HCT116 (cell line): ENCODE measurements at regions not wholly inside any gene's neighbourhood (a gene's known extent, or its start where the extent isn't known, plus 50 kb on each side); places are given as distances from the start of the nearest gene placed in this dataset.

Experiments used
- ATAC-seq: fragments of 200-7000 bp; cut with Tn5 transposase; 2 replicates; pipeline ENCODE4 v1.9.1; 2020; ENCODE audit warnings: mild to moderate bottlenecking, moderate library complexity
- BruUV-seq: library from RNA; stranded (reverse); fragments of 400-500 nt; replicated peaks from 2 replicates; lab custom pipeline; 2021; lab: Mats Ljungman, UMichigan
- CTCF ChIA-PET: fragments of 300-600 bp; sonication (Branson Sonifier 250); formaldehyde crosslinking; loops from one replicate; lab custom pipeline; 2021; ENCODE audit warnings: antibody characterized with exemption; lab: Charles Lee
- POLR2A ChIA-PET: fragments of 300-600, 350-600 bp; sonication (Branson Sonifier 250); formaldehyde crosslinking; loops from one replicate; lab custom pipeline; 2021; ENCODE audit warnings: antibody characterized with exemption; lab: Charles Lee
- RAD21 ChIA-PET, 2 experiments: fragments of 300-600 bp; sonication (Branson Sonifier 250); formaldehyde crosslinking; loops; one replicate each; lab custom pipeline; 2023; ENCODE audit warnings: low total read pairs in 2 of 2; ENCODE audit not compliant: uncharacterized antibody in 2 of 2, unreplicated experiment in 2 of 2, low non-redundant PET in 1 of 2; lab: Charles Lee
- DNase-seq: peaks from one replicate; pipeline ENCODE4 v3.0.0-alpha.2; 2010; ENCODE audit warnings: low read depth, low spot score
- H2AFZ ChIP-seq: fragments of 200-600 bp; shearing (Covaris generic), sonication (generic); 2 replicates; pipeline ENCODE4 v1.6.1; 2017; ENCODE audit warnings: low read depth, mixed run types, mixed read lengths, antibody characterized with exemption, low read length; ENCODE audit not compliant: poor library complexity, severe bottlenecking
- H3K27ac ChIP-seq: 2 replicates; pipeline ENCODE4 v1.5.1; 2012; ENCODE audit warnings: low read depth, low read length
- H3K27me3 ChIP-seq: fragments of 200-600 bp; sonication (generic); 2 replicates; pipeline ENCODE4 v1.6.1; 2016; ENCODE audit warnings: mixed run types, low read length, mixed read lengths; ENCODE audit not compliant: insufficient read depth
- H3K36me3 ChIP-seq, 2 experiments: fragments of 200-500 bp in 1 of 2; fragments of 200-600 bp in 1 of 2; sonication (Bioruptor generic) in 1 of 2; sonication (generic) in 1 of 2; 2 replicates each; pipeline versions ENCODE4 v1.5.1 to v1.6.1; 2014 to 2016; ENCODE audit warnings: low read length in 2 of 2, inconsistent platforms in 1 of 2, mixed read lengths in 1 of 2, mixed run types in 1 of 2; ENCODE audit not compliant: insufficient read depth in 2 of 2, control insufficient read depth in 1 of 2
- H3K4me1 ChIP-seq, 2 experiments: fragments of 200-600 bp in 1 of 2; sonication (generic) in 1 of 2; 2 replicates each; pipeline versions ENCODE4 v1.5.1 to v1.6.1; 2012 to 2017; ENCODE audit warnings: low read length in 2 of 2, inconsistent platforms in 1 of 2, mild to moderate bottlenecking in 1 of 2, mixed read lengths in 1 of 2, mixed run types in 1 of 2, moderate library complexity in 1 of 2; ENCODE audit not compliant: insufficient read depth in 2 of 2, control insufficient read depth in 1 of 2
- H3K4me2 ChIP-seq: fragments of 200-600 bp; sonication (generic); 2 replicates; pipeline ENCODE4 v1.6.1; 2017; ENCODE audit warnings: mixed run types, low read length, mixed read lengths
- H3K4me3 ChIP-seq, 2 experiments: fragments of 200-600 bp in 1 of 2; sonication (generic) in 1 of 2; replicated peaks in 1 of 2; 2 replicates each; pipeline ENCODE4 v1.5.1; 2011 to 2016; ENCODE audit warnings: low read length in 2 of 2, control low read depth in 1 of 2, low read depth in 1 of 2, mild to moderate bottlenecking in 1 of 2, mixed read lengths in 1 of 2, mixed run types in 1 of 2
- H3K79me2 ChIP-seq: fragments of 200-600 bp; sonication (generic); 2 replicates; pipeline ENCODE4 v1.6.1; 2017; ENCODE audit warnings: mild to moderate bottlenecking, mixed run types, low read length, moderate library complexity, mixed read lengths; ENCODE audit not compliant: insufficient read depth
- H3K9ac ChIP-seq: fragments of 200-600 bp; sonication (generic); 2 replicates; pipeline ENCODE4 v1.6.1; 2016; ENCODE audit warnings: low read length, mixed read lengths
- H3K9me2 ChIP-seq: fragments of 200-600 bp; sonication (generic), shearing (Covaris generic); 2 replicates; pipeline ENCODE4 v1.6.1; 2017; ENCODE audit warnings: mixed run types, mild to moderate bottlenecking, moderate library complexity; ENCODE audit not compliant: insufficient read depth
- H3K9me3 ChIP-seq, 2 experiments: fragments of 200-500 bp in 1 of 2; fragments of 200-600 bp in 1 of 2; sonication (Bioruptor generic) in 1 of 2; sonication (generic) in 1 of 2; 2 replicates each; pipeline ENCODE4 v1.6.1; 2014 to 2017; ENCODE audit warnings: low read length in 2 of 2, mixed read lengths in 2 of 2, inconsistent platforms in 1 of 2, low read depth in 1 of 2, mild to moderate bottlenecking in 1 of 2, mixed run types in 1 of 2, moderate library complexity in 1 of 2; ENCODE audit not compliant: control insufficient read depth in 1 of 2, insufficient read depth in 1 of 2
- H4K20me1 ChIP-seq: fragments of 200-600 bp; sonication (generic), shearing (Covaris generic); 2 replicates; pipeline ENCODE4 v1.6.1; 2017; ENCODE audit warnings: mixed run types, mild to moderate bottlenecking, moderate library complexity; ENCODE audit not compliant: insufficient read depth
- CBX3 ChIP-seq: IDR thresholded peaks from 2 replicates; pipeline ENCODE4 v1.6.1; 2012; ENCODE audit warnings: low read depth
- CEBPB ChIP-seq: IDR thresholded peaks from 2 replicates; pipeline ENCODE4 v1.6.1; 2012; ENCODE audit warnings: low read depth
- EGR1 ChIP-seq: IDR thresholded peaks from 2 replicates; pipeline ENCODE4 v1.6.1; 2012; ENCODE audit warnings: low read depth
- ELF1 ChIP-seq: IDR thresholded peaks from 2 replicates; pipeline ENCODE4 v1.6.1; 2012; ENCODE audit warnings: low read depth, borderline replicate concordance
- EZH2 ChIP-seq: fragments of 200-600 bp; sonication (generic); IDR thresholded peaks from 2 replicates; pipeline ENCODE4 v1.6.1; 2017; ENCODE audit warnings: antibody characterized with exemption, mixed run types
- EZH2phosphoT487 ChIP-seq: fragments of 200-600 bp; IDR thresholded peaks from 2 replicates; pipeline ENCODE4 v1.6.1; 2018; ENCODE audit warnings: antibody characterized with exemption, borderline replicate concordance
- JUND ChIP-seq: IDR thresholded peaks from 2 replicates; pipeline ENCODE4 v1.6.1; 2012
- POLR2A ChIP-seq: IDR thresholded peaks from 2 replicates; pipeline ENCODE4 v1.7.0; 2011; ENCODE audit warnings: borderline replicate concordance; ENCODE audit not compliant: insufficient read depth, insufficient read length; ENCODE audit errors: extremely low read depth
- POLR2AphosphoS5 ChIP-seq: IDR thresholded peaks from 2 replicates; pipeline ENCODE4 v1.6.1; 2011; ENCODE audit warnings: mild to moderate bottlenecking, low read depth, low read length, moderate library complexity
- RAD21 ChIP-seq: IDR thresholded peaks from 2 replicates; pipeline ENCODE4 v1.6.1; 2012; ENCODE audit warnings: low read depth, mild to moderate bottlenecking
- SIN3A ChIP-seq: IDR thresholded peaks from 2 replicates; pipeline ENCODE4 v1.6.1; 2012; ENCODE audit warnings: low read depth
- SP1 ChIP-seq: IDR thresholded peaks from 2 replicates; pipeline ENCODE4 v1.6.1; 2012; ENCODE audit warnings: low read depth
- SRF ChIP-seq: IDR thresholded peaks from 2 replicates; pipeline ENCODE4 v1.6.1; 2012; ENCODE audit warnings: low read depth
- TCF7L2 ChIP-seq: IDR thresholded peaks from 2 replicates; pipeline ENCODE4 v1.7.0; 2011; ENCODE audit warnings: borderline replicate concordance, inconsistent platforms; ENCODE audit not compliant: insufficient read depth, insufficient read length; ENCODE audit errors: extremely low read depth
- YY1 ChIP-seq: IDR thresholded peaks from 2 replicates; pipeline ENCODE4 v1.6.1; 2011; ENCODE audit warnings: low read length, low read depth, moderate library complexity, mild to moderate bottlenecking; ENCODE audit not compliant: insufficient replicate concordance; ENCODE audit errors: extremely low read depth
- ZNF274 ChIP-seq: fragments of 200-500 bp; sonication (Bioruptor generic); IDR thresholded peaks from 2 replicates; pipeline ENCODE4 v1.6.1; 2014; ENCODE audit warnings: mild to moderate bottlenecking, low read depth, low read length, inconsistent platforms
- intact Hi-C: fragments of 100-400 bp; cut with micrococcal nuclease; formaldehyde crosslinking; loops from 2 replicates; pipeline ENCODE4 v1.10.0; 2022
- TF ChIP-seq, protein P1 (sequence below): IDR thresholded peaks from 2 replicates; pipeline ENCODE4 v1.6.1; 2012
- TF ChIP-seq, protein P2 (sequence below), 3 experiments: fragments of 200-600 bp in 1 of 3; sonication (generic) in 1 of 3; IDR thresholded peaks in 2 of 3; conservative IDR thresholded peaks in 1 of 3; 2 replicates each; pipeline ENCODE4 v1.5.1; 2012 to 2017; ENCODE audit warnings: low read depth in 2 of 3, low read length in 2 of 3, antibody characterized with exemption in 1 of 3, borderline replicate concordance in 1 of 3, control low read depth in 1 of 3, mild to moderate bottlenecking in 1 of 3, mixed read lengths in 1 of 3, mixed run types in 1 of 3, moderate library complexity in 1 of 3; ENCODE audit not compliant: insufficient read depth in 1 of 3
- TF ChIP-seq, protein P3 (sequence below): IDR thresholded peaks from 2 replicates; pipeline ENCODE4 v1.6.1; 2011; ENCODE audit warnings: mild to moderate bottlenecking, low read length, moderate library complexity; ENCODE audit not compliant: insufficient replicate concordance; ENCODE audit errors: extremely low read depth

DNA sequence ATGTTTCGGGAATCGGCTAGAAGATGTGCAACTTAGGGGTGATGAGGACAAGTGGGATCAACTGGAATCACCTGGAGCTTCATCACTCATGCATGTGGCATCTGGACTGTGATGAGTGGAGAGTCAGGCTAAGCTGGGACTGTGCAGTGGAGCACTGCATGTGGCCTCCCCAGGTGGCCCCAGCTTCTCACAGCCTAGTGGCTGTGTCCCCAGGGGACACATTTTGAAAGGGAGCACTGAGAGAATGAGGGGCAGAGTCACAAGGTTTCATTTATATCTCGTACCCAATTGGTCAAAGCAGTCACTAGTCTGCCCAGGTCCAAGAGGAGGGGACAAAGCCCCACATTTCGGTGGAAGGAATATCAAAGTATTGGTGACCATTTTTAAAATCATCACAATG, 54.8 kb upstream of the TCF7L2 start:
- H3K4me3 ChIP-seq, result no peak overlapping the region
- TF ChIP-seq RAD21, result no peak
- TF ChIP-seq, all 23 proteins: peak for 0
- RAD21 ChIA-PET, result no interaction called here
- no peaks in the 10 kb centered on the region for H4K20me1 ChIP-seq
- BruUV-seq, result no TSS peak
- ATAC-seq (no peak), DNase-seq (no peak)
- no peaks in the 10 kb centered on the region for H3K27me3 ChIP-seq
- H3K4me2 ChIP-seq, result no peak overlapping the region
- H3K27ac ChIP-seq, result no peak overlapping the region
- no peaks in the 10 kb centered on the region for H3K9me3 ChIP-seq
- POLR2A ChIA-PET, result no interaction called here
- H2AFZ ChIP-seq, result no peak overlapping the region
- CTCF ChIA-PET, result no interaction called here
- H3K36me3 ChIP-seq, result peaks cover 0 to 5% of the 10 kb centered on the region in 2 experiments; a peak in 1 of 4 replicates
- H3K9ac ChIP-seq, result no peak overlapping the region
- no peaks in the 10 kb centered on the region for H3K9me2 ChIP-seq
- no peaks in the 10 kb centered on the region for H3K79me2 ChIP-seq
- intact Hi-C loops, result no loop called here
- H3K4me1 ChIP-seq, result peaks cover 13 to 18% of the 10 kb centered on the region in 2 experiments

- Histone ChIP-seq H3K9me2 (no peaks in the 10 kb centered on the region), H3K4me2 (no peak overlapping the region), H2AFZ (no peak overlapping the region), H3K27ac (no peak overlapping the region), H3K27me3 (no peaks in the 10 kb centered on the region), H3K9ac (no peak overlapping the region), H3K79me2 (no peaks in the 10 kb centered on the region), H3K4me3 (no peak overlapping the region), H3K9me3 (no peaks in the 10 kb centered on the region), H3K36me3 (peaks cover 0 to 5% of the 10 kb centered on the region in 2 experiments; a peak in 1 of 4 replicates), H3K4me1 (peaks cover 13 to 18% of the 10 kb centered on the region in 2 experiments), H4K20me1 (no peaks in the 10 kb centered on the region)
- POLR2A ChIA-PET, result no interaction called here
- no TSS peak for BruUV-seq
- RAD21 ChIA-PET, result no interaction called here
- TF ChIP-seq SIN3A (no peak), TCF7L2 (no peak), RAD21 (no peak), YY1 (no peak), POLR2A (no peak), CBX3 (no peak), POLR2AphosphoS5 (no peak), SRF (no peak), EZH2phosphoT487 (no peak), CEBPB (no peak), EZH2 (no peak), ELF1 (no peak), JUND (no peak), SP1 (no peak), ZNF274 (no peak), EGR1 (no peak)
- TF ChIP-seq, protein P1, sequence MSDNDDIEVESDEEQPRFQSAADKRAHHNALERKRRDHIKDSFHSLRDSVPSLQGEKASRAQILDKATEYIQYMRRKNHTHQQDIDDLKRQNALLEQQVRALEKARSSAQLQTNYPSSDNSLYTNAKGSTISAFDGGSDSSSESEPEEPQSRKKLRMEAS, result no peak
- TF ChIP-seq, protein P2, sequence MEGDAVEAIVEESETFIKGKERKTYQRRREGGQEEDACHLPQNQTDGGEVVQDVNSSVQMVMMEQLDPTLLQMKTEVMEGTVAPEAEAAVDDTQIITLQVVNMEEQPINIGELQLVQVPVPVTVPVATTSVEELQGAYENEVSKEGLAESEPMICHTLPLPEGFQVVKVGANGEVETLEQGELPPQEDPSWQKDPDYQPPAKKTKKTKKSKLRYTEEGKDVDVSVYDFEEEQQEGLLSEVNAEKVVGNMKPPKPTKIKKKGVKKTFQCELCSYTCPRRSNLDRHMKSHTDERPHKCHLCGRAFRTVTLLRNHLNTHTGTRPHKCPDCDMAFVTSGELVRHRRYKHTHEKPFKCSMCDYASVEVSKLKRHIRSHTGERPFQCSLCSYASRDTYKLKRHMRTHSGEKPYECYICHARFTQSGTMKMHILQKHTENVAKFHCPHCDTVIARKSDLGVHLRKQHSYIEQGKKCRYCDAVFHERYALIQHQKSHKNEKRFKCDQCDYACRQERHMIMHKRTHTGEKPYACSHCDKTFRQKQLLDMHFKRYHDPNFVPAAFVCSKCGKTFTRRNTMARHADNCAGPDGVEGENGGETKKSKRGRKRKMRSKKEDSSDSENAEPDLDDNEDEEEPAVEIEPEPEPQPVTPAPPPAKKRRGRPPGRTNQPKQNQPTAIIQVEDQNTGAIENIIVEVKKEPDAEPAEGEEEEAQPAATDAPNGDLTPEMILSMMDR (IDR thresholded peaks at IDR 0.05 in 2 of 3, conservative IDR thresholded peaks at IDR 0.05 in 1 of 3; ENCODE audit: borderline replicate concordance in 1 of 3, insufficient read depth in 1 of 3, low read depth in 2 of 3, low read length in 2 of 3), result no peak
- TF ChIP-seq, protein P3, sequence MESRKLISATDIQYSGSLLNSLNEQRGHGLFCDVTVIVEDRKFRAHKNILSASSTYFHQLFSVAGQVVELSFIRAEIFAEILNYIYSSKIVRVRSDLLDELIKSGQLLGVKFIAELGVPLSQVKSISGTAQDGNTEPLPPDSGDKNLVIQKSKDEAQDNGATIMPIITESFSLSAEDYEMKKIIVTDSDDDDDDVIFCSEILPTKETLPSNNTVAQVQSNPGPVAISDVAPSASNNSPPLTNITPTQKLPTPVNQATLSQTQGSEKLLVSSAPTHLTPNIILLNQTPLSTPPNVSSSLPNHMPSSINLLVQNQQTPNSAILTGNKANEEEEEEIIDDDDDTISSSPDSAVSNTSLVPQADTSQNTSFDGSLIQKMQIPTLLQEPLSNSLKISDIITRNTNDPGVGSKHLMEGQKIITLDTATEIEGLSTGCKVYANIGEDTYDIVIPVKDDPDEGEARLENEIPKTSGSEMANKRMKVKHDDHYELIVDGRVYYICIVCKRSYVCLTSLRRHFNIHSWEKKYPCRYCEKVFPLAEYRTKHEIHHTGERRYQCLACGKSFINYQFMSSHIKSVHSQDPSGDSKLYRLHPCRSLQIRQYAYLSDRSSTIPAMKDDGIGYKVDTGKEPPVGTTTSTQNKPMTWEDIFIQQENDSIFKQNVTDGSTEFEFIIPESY, result no peak
- intact Hi-C loops, result no loop called here
- no peak for ATAC-seq
- CTCF ChIA-PET, result no interaction called here
- DNase-seq, result no peak
These were observed 53.8 kb upstream of the TCF7L2 start for GRCh38 chr10:112896273-112896672.
